Naive thymus-derived CD4-positive, alpha-beta T cell (primary cell): ENCODE measurements at regions not wholly inside any gene's neighbourhood (a gene's known extent, or its start where the extent isn't known, plus 50 kb on each side); places are given as distances from the start of the nearest gene placed in this dataset.
"Not testable (repeated sequence)": the region's sequence is repeated elsewhere in the genome, so short reads cannot be mapped to it uniquely, and the experiment has no call there.

Experiments
- ATAC-seq: fragments of 150-1000 bp; cut with Tn5 transposase; 2 replicates; pipeline ENCODE4 v1.10.0; 2021; ENCODE audit warnings: mild to moderate bottlenecking, moderate library complexity
- CTCF ChIA-PET: fragments of 350-600 bp; sonication (Branson Sonifier 250); formaldehyde crosslinking; loops from one replicate; lab custom pipeline; 2021; ENCODE audit warnings: antibody characterized with exemption; lab: Charles Lee
- POLR2A ChIA-PET: fragments of 350-600 bp; sonication (Branson Sonifier 250); formaldehyde crosslinking; loops from one replicate; lab custom pipeline; 2021; ENCODE audit warnings: antibody characterized with exemption, inconsistent platforms; lab: Charles Lee
- DNase-seq, 9 donors: peaks; one replicate each; pipeline versions ENCODE4 v3.0.0 to v3.0.0-alpha.2; 2020 to 2022; ENCODE audit warnings: mixed read lengths in 1 of 9
- H3K27ac ChIP-seq: one replicate; pipeline ENCODE4 v1.7.0; 2013; ENCODE audit warnings: mild to moderate bottlenecking, low read depth, low read length, moderate library complexity
- H3K27me3 ChIP-seq, 2 donors: one replicate each; pipeline ENCODE4 v1.7.0; 2013; ENCODE audit warnings: low read length in 2 of 2, mild to moderate bottlenecking in 2 of 2, moderate library complexity in 2 of 2; ENCODE audit not compliant: control insufficient read depth in 2 of 2, insufficient read depth in 2 of 2
- H3K36me3 ChIP-seq, 3 experiments: 1 replicate in 2 of 3; 2 replicates in 1 of 3; pipeline ENCODE4 v1.7.0; 2013; ENCODE audit warnings: low read length in 3 of 3, mild to moderate bottlenecking in 3 of 3, moderate library complexity in 1 of 3; ENCODE audit not compliant: insufficient read depth in 3 of 3, control insufficient read depth in 2 of 3
- H3K4me1 ChIP-seq, 2 donors: one replicate each; pipeline ENCODE4 v1.7.0; 2013; ENCODE audit warnings: low read length in 2 of 2, mild to moderate bottlenecking in 2 of 2, moderate library complexity in 1 of 2; ENCODE audit not compliant: control insufficient read depth in 2 of 2, insufficient read depth in 2 of 2
- H3K4me3 ChIP-seq: 2 replicates; pipeline ENCODE4 v1.7.0; 2013; ENCODE audit warnings: mild to moderate bottlenecking, low read length
- H3K9me3 ChIP-seq, 3 experiments: 1 replicate in 2 of 3; 2 replicates in 1 of 3; pipeline ENCODE4 v1.7.0; 2013; ENCODE audit warnings: low read length in 3 of 3; ENCODE audit not compliant: control insufficient read depth in 2 of 3
- H3K27ac Mint-ChIP-seq, 9 donors: one replicate each; pipeline ENCODE4 v1.8.0; 2020 to 2022; ENCODE audit warnings: mixed read lengths in 9 of 9, mild to moderate bottlenecking in 8 of 9, moderate library complexity in 5 of 9, inconsistent platforms in 2 of 9
- H3K27me3 Mint-ChIP-seq, 5 donors: one replicate each; pipeline ENCODE4 v1.8.0; 2021 to 2022; ENCODE audit warnings: mixed read lengths in 5 of 5, mild to moderate bottlenecking in 1 of 5
- H3K36me3 Mint-ChIP-seq, 5 donors: one replicate each; pipeline ENCODE4 v1.8.0; 2020 to 2022; ENCODE audit warnings: mixed read lengths in 5 of 5, mild to moderate bottlenecking in 3 of 5, inconsistent platforms in 1 of 5
- H3K4me1 Mint-ChIP-seq, 7 donors: one replicate each; pipeline ENCODE4 v1.8.0; 2020 to 2022; ENCODE audit warnings: mixed read lengths in 7 of 7, mild to moderate bottlenecking in 3 of 7, inconsistent platforms in 1 of 7
- H3K4me3 Mint-ChIP-seq, 10 donors: one replicate each; pipeline ENCODE4 v1.8.0; 2020 to 2022; ENCODE audit warnings: mild to moderate bottlenecking in 10 of 10, mixed read lengths in 10 of 10, moderate library complexity in 6 of 10, inconsistent platforms in 2 of 10
- H3K9me3 Mint-ChIP-seq, 11 donors: one replicate each; pipeline ENCODE4 v1.8.0; 2020 to 2022; ENCODE audit warnings: mixed read lengths in 11 of 11, mild to moderate bottlenecking in 4 of 11, inconsistent platforms in 1 of 11, moderate library complexity in 1 of 11
- intact Hi-C, 2 donors: fragments of 100-400 bp; cut with micrococcal nuclease; formaldehyde crosslinking; loops; one replicate each; pipeline ENCODE4 v1.15.1; 2023

DNA sequence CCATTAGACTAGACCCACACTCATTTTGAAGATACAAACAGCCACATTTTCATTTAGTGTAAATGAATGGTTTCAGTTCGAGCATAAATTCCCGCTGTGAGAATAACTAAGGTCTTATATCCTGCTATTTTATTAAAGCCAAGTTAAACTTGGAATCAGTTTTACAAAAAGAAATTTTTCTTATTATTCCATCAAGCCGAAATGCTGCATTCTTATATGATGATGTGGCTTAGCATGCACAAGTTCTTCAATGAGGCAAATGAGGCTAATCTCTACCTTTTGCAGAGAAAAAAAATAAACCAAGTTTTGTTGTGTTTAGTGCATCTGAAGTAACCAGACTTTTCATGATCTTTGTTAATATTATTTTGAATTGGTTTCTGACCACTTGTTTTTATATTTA lies 953.9 kb upstream of the PCDH10 start:
- DNase-seq, result no peak
- Mint-ChIP-seq H3K4me1 (no peaks in the 10 kb centered on the region), H3K4me3 (no peak overlapping the region), H3K27me3 (no peaks in the 10 kb centered on the region), H3K27ac (no peak overlapping the region), H3K9me3 (peaks cover 0 to 2% (median 0%) of the 10 kb centered on the region in 11 donors), H3K36me3 (no peaks in the 10 kb centered on the region)
- Histone ChIP-seq H3K9me3 (no peaks in the 10 kb centered on the region), H3K36me3 (no peaks in the 10 kb centered on the region), H3K27ac (no peak overlapping the region), H3K27me3 (no peaks in the 10 kb centered on the region), H3K4me3 (no peak overlapping the region), H3K4me1 (no peaks in the 10 kb centered on the region)
- ATAC-seq, result no peak
- ChIA-PET CTCF (no interaction called here), POLR2A (no interaction called here)
- intact Hi-C loops, result no loop called here

DNA sequence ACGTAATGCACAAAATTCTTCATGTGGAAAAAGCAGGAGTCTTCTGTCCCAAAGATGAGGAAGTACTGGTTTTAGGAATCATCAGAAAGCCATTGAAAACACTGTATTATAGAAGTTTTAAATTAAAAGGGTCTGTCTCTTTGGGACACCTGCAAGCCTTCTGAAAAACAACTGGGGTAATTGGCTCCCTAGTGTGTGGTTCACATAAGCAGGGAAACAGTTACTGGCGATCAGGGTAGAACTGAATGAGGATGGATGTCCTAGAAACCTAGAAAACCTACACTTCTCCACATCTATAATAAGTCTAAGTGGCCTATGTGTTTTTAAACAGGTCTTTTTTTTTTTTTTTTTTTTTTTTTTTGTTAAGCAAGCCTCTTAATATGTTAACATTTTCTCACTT lies 945.5 kb upstream of the PCDH10 start:
- no peak overlapping the region for H3K4me3 Mint-ChIP-seq
- H3K27me3 Mint-ChIP-seq, result no peaks in the 10 kb centered on the region
- ATAC-seq (no peak), DNase-seq (no peak)
- H3K27me3 ChIP-seq, result no peaks in the 10 kb centered on the region
- H3K27ac ChIP-seq, result no peak overlapping the region
- ChIA-PET CTCF (no interaction called here), POLR2A (no interaction called here)
- H3K4me1 Mint-ChIP-seq, result no peaks in the 10 kb centered on the region
- H3K9me3 Mint-ChIP-seq, result peaks cover 0 to 3% (median 0%) of the 10 kb centered on the region in 11 donors
- no peak overlapping the region for H3K27ac Mint-ChIP-seq
- H3K4me3 ChIP-seq, result no peak overlapping the region
- H3K36me3 Mint-ChIP-seq, result no peaks in the 10 kb centered on the region
- no peaks in the 10 kb centered on the region for H3K36me3 ChIP-seq
- H3K4me1 ChIP-seq, result no peaks in the 10 kb centered on the region
- intact Hi-C loops, result no loop called here
- H3K9me3 ChIP-seq, result no peaks in the 10 kb centered on the region

DNA sequence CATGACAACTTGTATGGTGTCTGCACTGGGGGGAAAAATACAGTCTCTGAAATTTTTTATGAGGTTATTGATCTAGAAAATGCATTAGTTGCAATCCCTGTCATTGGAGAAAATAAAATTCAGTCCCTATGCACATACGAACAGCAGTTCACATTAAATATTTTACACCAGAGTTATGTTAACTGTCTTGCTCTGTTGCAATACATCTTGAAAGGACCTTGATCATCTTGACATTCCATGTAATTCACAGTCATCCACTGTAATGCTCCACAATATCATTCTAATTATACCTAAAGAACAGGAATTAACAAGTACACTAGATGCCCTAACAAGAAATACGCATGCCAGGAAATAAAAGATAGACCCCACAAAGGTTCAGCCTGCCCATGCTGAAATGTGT lies 934.6 kb upstream of the PCDH10 start:
- Histone ChIP-seq H3K36me3 (no peaks in the 10 kb centered on the region), H3K9me3 (peaks cover 0 to 5% (median 0%) of the 10 kb centered on the region in 3 experiments), H3K27ac (no peak overlapping the region), H3K4me1 (no peaks in the 10 kb centered on the region), H3K27me3 (no peaks in the 10 kb centered on the region), H3K4me3 (no peak overlapping the region)
- H3K4me1 Mint-ChIP-seq, result no peaks in the 10 kb centered on the region
- peaks cover 0 to 4% (median 0%) of the 10 kb centered on the region in 11 donors for H3K9me3 Mint-ChIP-seq
- H3K27ac Mint-ChIP-seq, result no peak overlapping the region
- no peak overlapping the region for H3K4me3 Mint-ChIP-seq
- POLR2A ChIA-PET, result no interaction called here
- intact Hi-C loops, result no loop called here
- H3K36me3 Mint-ChIP-seq, result no peaks in the 10 kb centered on the region
- ATAC-seq (no peak), DNase-seq (no peak)
- CTCF ChIA-PET, result no interaction called here
- no peaks in the 10 kb centered on the region for H3K27me3 Mint-ChIP-seq

DNA sequence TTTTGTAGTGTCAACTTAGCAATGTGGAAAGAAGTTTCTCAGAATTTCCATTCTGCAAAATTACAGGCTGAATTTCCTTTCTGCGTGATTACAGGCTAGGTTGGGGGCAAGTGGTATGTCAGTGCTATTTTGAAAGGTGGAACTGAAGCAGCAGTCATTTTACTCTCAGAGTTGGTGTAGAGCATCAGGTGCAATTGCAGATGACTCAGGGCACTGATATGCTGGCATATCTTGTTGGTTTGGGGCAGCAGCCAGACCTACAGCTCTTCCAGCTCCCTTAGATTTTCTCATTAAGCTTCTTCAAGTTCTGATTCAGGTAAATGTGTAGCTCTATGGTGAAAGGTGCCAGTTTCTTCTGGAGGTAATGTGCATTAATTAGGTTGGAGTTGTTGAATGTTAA lies 930.7 kb upstream of the PCDH10 start:
- H3K4me1 Mint-ChIP-seq, result no peaks in the 10 kb centered on the region
- no peaks in the 10 kb centered on the region for H3K36me3 Mint-ChIP-seq
- ChIA-PET POLR2A (no interaction called here), CTCF (no interaction called here)
- no peak overlapping the region for H3K27ac ChIP-seq
- H3K4me3 Mint-ChIP-seq, result no peak overlapping the region
- peaks cover 0 to 13% (median 2%) of the 10 kb centered on the region in 11 donors for H3K9me3 Mint-ChIP-seq
- H3K9me3 ChIP-seq, result no peaks in the 10 kb centered on the region
- H3K27ac Mint-ChIP-seq, result no peak overlapping the region
- intact Hi-C loops, result no loop called here
- DNase-seq (no peak), ATAC-seq (no peak)
- no peaks in the 10 kb centered on the region for H3K27me3 Mint-ChIP-seq
- no peaks in the 10 kb centered on the region for H3K27me3 ChIP-seq
- no peak overlapping the region for H3K4me3 ChIP-seq
- no peaks in the 10 kb centered on the region for H3K4me1 ChIP-seq
- H3K36me3 ChIP-seq, result no peaks in the 10 kb centered on the region

DNA sequence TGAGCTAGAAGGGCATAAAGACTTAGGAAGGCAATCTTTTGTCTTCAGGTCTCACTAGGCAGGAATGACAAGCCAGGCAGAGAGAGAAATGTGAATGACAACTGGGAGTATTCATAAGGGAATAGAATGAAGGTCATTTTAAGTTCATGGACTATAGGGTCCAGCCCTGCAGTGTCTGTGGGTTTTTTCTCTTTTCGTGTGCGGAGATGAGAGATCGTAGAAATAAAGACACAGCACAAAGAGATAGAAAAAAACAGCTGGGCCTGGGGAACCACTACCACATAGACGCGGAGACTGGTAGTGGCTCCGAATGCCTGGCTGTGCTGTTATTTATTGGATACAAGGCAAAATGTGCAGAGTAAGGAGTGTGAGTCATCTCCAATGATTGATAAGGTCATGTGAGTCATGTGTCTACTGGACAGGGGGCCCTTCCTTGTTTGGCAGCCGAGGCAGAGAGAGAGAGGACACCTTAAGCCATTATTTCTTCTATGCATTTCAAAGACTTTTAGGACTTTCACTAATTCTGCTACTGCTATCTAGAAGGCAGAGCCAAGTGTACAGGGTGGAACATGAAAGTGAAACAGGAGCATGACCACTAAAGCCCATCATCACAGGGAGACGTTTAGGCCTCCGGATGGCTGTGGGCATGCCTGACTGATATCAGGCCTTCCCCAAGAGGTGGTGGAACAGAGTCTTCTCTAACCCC lies 921.8 kb upstream of the PCDH10 start:
- H3K9me3 ChIP-seq, result no peaks in the 10 kb centered on the region
- intact Hi-C loops, result no loop called here
- H3K27ac ChIP-seq, result no peak overlapping the region
- no peaks in the 10 kb centered on the region for H3K27me3 ChIP-seq
- no peaks in the 10 kb centered on the region for H3K36me3 Mint-ChIP-seq
- DNase-seq (no peak), ATAC-seq (no peak)
- H3K27ac Mint-ChIP-seq, result no peak overlapping the region
- H3K4me1 Mint-ChIP-seq, result no peaks in the 10 kb centered on the region
- no peak overlapping the region for H3K4me3 ChIP-seq
- H3K27me3 Mint-ChIP-seq, result no peaks in the 10 kb centered on the region
- CTCF ChIA-PET, result no interaction called here
- POLR2A ChIA-PET, result no interaction called here
- no peaks in the 10 kb centered on the region for H3K4me1 ChIP-seq
- peaks cover 0 to 22% (median 6%) of the 10 kb centered on the region in 11 donors for H3K9me3 Mint-ChIP-seq
- no peaks in the 10 kb centered on the region for H3K36me3 ChIP-seq
- H3K4me3 Mint-ChIP-seq, result peak overlapping the region in 1 of 10 donors; percentile 17

DNA sequence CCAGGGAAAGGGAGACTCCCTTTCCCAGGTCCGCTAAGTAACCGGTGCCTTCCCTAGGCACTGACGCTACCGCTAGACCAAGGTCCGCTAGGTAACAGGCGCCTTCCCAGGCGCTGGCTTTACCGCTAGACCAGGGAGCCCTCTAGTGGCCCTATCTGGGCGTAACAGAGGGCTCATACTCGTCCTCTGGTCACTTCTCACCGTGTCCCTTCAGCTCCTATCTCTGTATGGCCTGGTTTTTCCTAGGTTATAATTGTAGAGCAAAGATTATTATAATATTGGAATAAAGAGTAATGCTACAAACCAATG lies 921.3 kb upstream of the PCDH10 start:
- CTCF ChIA-PET, H3K27ac Mint-ChIP-seq, H3K9me3 ChIP-seq, POLR2A ChIA-PET, ATAC-seq, H3K36me3 ChIP-seq, H3K4me1 ChIP-seq, intact Hi-C loops, DNase-seq, H3K27me3 Mint-ChIP-seq, H3K4me3 ChIP-seq, H3K27ac ChIP-seq, H3K4me1 Mint-ChIP-seq, H3K36me3 Mint-ChIP-seq, H3K27me3 ChIP-seq: not testable (repeated sequence)
- Mint-ChIP-seq H3K9me3 (peaks cover 0 to 22% (median 6%) of the 10 kb centered on the region in 11 donors), H3K4me3 (peak overlapping the region in 1 of 10 donors; percentile 17)

DNA sequence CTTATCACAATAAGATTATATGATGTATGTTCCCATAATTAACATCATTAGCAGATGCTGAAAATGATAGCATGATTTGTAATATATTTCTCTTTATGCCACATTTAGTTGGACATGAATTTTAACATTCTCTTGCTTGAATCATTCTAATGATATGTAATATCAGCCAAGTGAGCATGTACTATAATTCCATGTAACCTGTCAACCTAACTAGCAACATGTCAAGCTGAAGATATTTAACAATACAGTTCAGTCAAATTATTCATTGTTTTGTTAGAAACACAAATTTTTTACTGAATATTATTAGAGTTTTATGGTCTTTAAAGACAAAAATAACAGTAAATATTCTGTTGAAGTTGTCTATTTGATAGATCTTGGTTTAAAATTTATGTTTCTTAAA lies 920.4 kb upstream of the PCDH10 start:
- Mint-ChIP-seq H3K27ac (no peak overlapping the region), H3K27me3 (no peaks in the 10 kb centered on the region), H3K4me3 (no peak overlapping the region), H3K36me3 (no peaks in the 10 kb centered on the region), H3K9me3 (peaks cover 0 to 27% (median 3%) of the 10 kb centered on the region in 11 donors), H3K4me1 (no peaks in the 10 kb centered on the region)
- ChIA-PET CTCF (no interaction called here), POLR2A (no interaction called here)
- DNase-seq (no peak), ATAC-seq (no peak)
- H3K9me3 ChIP-seq, result no peaks in the 10 kb centered on the region
- H3K27ac ChIP-seq, result no peak overlapping the region
- no peaks in the 10 kb centered on the region for H3K27me3 ChIP-seq
- H3K4me1 ChIP-seq, result no peaks in the 10 kb centered on the region
- no peaks in the 10 kb centered on the region for H3K36me3 ChIP-seq
- no peak overlapping the region for H3K4me3 ChIP-seq
- intact Hi-C loops, result no loop called here
